SJSA1 (cell line): ENCODE measurements at regions not wholly inside any gene's neighbourhood (a gene's known extent, or its start where the extent isn't known, plus 50 kb on each side); places are given as distances from the start of the nearest gene placed in this dataset.

Experiments
- DNase-seq, 2 experiments: peaks; one replicate each; pipeline ENCODE4 v3.0.0-alpha.2; 2015 to 2020; ENCODE audit warnings: low spot score in 2 of 2, low read depth in 1 of 2
- H3K27ac ChIP-seq: fragments of 250-450 bp; sonication (Bioruptor Pico); 2 replicates; pipeline ENCODE4 v1.5.1; 2020; ENCODE audit warnings: mild to moderate bottlenecking, moderate library complexity
- H3K27me3 ChIP-seq: fragments of 250-450 bp; sonication (Bioruptor Pico); replicated peaks from 2 replicates; pipeline ENCODE4 v1.5.1; 2020; ENCODE audit warnings: mild to moderate bottlenecking, moderate library complexity
- H3K36me3 ChIP-seq: fragments of 250-450 bp; sonication (Bioruptor Pico); 2 replicates; pipeline ENCODE4 v1.5.1; 2020; ENCODE audit warnings: mild to moderate bottlenecking
- H3K4me1 ChIP-seq: fragments of 250-450 bp; sonication (Bioruptor Pico); replicated peaks from 2 replicates; pipeline ENCODE4 v1.6.1; 2021; ENCODE audit warnings: mild to moderate bottlenecking
- H3K4me3 ChIP-seq: fragments of 250-450 bp; sonication (Bioruptor Pico); 2 replicates; pipeline ENCODE4 v1.5.1; 2020; ENCODE audit warnings: mild to moderate bottlenecking
- H3K9me3 ChIP-seq: fragments of 250-450 bp; sonication (Bioruptor Pico); replicated peaks from 2 replicates; pipeline ENCODE4 v1.5.1; 2020; ENCODE audit warnings: mild to moderate bottlenecking

DNA sequence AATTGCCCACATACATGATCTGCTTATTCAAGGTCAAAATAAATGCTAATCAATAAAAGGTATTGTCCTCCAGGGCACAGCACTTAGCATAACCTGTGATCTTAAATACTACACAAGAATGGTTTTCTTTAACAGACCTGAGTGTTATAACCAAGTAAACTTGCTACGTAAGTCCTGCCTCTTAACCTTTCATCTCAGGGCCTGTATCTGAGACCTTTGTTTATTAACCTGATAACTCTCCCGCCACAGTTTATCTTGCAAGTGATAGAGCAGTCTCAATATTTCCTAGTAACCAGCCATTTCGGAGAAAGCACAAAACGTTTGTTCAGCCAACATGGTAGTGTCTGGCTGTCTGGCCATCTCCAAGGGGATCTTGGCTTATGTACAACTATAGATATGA is 88.4 kb downstream of the DUSP6 start:
- Histone ChIP-seq H3K27me3 (no peaks in the 10 kb centered on the region), H3K9me3 (no peaks in the 10 kb centered on the region), H3K4me1 (no peaks in the 10 kb centered on the region), H3K36me3 (no peaks in the 10 kb centered on the region), H3K4me3 (no peak overlapping the region), H3K27ac (no peak overlapping the region)
- no peak for DNase-seq

DNA sequence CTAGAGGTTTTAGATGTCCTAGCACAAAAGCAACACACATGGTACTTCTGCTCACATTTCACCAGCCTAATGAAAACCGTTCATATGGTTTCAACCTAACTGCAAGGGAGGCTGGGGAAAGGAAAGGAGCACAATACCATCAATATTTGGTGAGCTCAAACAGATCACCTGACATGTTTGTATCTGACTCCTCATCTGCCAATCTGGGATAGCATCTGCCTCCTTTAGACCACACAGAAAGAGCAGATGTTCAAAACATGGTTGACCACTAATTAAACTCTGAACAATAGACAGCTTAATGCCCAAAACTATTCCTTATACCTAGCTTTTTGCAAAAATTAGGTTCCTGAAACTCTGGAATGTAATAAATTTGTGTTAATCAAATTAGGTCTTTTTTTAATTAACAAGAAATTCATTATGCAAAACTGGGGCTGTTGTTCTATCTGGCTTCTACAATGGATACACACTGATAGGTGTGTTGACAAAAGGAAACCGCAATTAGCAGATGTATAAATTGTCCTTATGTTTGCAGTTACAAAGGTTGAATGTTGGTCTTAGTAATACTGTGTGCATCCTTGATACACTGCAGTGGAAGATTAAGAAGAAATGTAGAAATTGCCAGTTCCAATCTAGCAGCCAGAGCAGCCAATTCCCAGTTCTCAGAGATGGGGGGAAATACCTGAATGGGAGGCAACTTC is 89.3 kb downstream of the DUSP6 start:
- Histone ChIP-seq H3K9me3 (no peaks in the 10 kb centered on the region), H3K27me3 (no peaks in the 10 kb centered on the region), H3K36me3 (no peaks in the 10 kb centered on the region), H3K4me3 (no peak overlapping the region), H3K4me1 (no peaks in the 10 kb centered on the region), H3K27ac (no peak overlapping the region)
- DNase-seq: no peak

GRCh38 chr12:89261982-89262381 is 90.3 kb downstream of the DUSP6 start:
- Histone ChIP-seq H3K4me3 (no peak overlapping the region), H3K9me3 (no peaks in the 10 kb centered on the region), H3K4me1 (no peaks in the 10 kb centered on the region), H3K27me3 (no peaks in the 10 kb centered on the region), H3K36me3 (no peaks in the 10 kb centered on the region), H3K27ac (no peak overlapping the region)
- no peak for DNase-seq

GRCh38 chr12:89260841-89261637 is 91.3 kb downstream of the DUSP6 start:
- no peaks in the 10 kb centered on the region for H3K4me1 ChIP-seq
- H3K27ac ChIP-seq: no peak overlapping the region
- no peaks in the 10 kb centered on the region for H3K9me3 ChIP-seq
- H3K4me3 ChIP-seq: no peak overlapping the region
- no peak for DNase-seq
- no peaks in the 10 kb centered on the region for H3K27me3 ChIP-seq
- no peaks in the 10 kb centered on the region for H3K36me3 ChIP-seq

DNA sequence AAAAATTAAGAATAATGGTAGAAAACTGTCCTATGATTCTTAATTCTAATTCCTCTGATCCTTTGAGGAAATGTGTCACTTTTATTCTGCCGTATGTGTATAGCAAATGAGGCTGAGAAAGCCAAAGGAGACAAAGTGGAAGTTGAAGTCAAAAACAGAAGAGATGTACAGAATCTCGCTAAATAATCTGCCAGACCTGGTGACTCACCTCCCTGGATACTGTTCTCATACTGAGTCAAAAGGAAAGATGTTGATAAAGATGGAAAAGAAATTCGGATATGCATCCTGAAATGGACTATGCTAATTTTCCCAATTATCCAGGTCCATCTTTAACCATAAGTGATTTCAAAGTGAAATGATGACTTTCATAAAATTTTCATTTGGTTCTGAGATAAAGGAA is 92.5 kb downstream of the DUSP6 start:
- no peak for DNase-seq
- no peak overlapping the region for H3K27ac ChIP-seq
- H3K27me3 ChIP-seq: no peaks in the 10 kb centered on the region
- no peaks in the 10 kb centered on the region for H3K9me3 ChIP-seq
- no peaks in the 10 kb centered on the region for H3K36me3 ChIP-seq
- no peak overlapping the region for H3K4me3 ChIP-seq
- no peaks in the 10 kb centered on the region for H3K4me1 ChIP-seq

DNA sequence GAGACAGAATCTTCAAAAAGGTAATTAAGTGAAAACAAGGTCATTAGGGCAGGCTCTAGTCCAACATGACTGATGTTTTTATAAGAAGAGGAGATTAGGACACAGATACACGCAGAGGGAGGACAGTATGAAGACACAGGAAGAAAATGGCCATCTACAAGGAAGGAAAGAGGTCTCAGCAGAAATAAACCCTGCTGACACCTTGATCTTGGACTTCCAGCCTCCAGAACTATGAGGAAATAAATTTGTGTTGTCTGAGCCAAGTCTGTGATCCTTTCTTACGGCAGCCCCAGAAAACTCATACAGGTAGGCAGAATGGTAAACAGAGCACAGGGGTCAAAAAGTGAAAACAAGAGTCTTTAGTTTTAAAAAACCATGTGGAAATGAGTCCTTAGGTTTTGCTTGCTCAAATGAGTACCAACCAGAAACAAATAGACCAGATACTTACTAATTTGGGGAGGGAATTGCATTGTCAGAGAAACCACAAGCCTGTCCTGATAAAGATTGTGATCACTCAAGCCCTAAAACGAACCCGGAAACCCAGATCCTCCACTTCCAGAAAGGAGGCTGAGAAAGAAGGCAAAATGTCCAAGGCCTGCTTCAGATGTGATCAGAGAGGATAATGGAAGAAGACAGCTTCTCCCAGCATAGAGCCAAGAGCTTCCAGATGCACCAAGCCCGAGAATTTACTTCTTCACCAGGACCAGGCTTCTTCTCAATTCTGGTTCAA is 93.9 kb downstream of the DUSP6 start:
- no peaks in the 10 kb centered on the region for H3K36me3 ChIP-seq
- no peaks in the 10 kb centered on the region for H3K27me3 ChIP-seq
- no peak for DNase-seq
- no peaks in the 10 kb centered on the region for H3K9me3 ChIP-seq
- no peak overlapping the region for H3K27ac ChIP-seq
- H3K4me1 ChIP-seq: no peaks in the 10 kb centered on the region
- H3K4me3 ChIP-seq: no peak overlapping the region

DNA sequence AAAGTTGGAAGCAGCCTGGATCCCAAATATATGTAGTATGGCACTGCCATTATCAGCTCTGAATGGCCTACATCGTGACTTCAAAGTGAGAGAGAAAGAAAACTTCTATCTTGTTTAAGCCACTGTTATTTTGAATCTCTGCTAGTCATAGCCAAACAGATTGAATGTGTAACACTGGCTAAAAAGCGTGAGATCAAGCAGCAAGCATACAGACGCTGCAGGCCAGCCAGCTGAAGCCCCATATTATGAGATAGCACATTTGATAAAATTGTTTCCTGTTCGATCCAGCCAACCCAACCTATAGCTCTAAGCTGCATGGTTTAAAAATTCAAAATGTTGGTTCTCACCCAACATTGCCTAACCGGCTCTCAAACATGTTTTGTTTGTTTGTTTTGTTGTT is 95.0 kb downstream of the DUSP6 start:
- no peak overlapping the region for H3K4me3 ChIP-seq
- no peaks in the 10 kb centered on the region for H3K9me3 ChIP-seq
- H3K27ac ChIP-seq: no peak overlapping the region
- DNase-seq: no peak
- no peaks in the 10 kb centered on the region for H3K4me1 ChIP-seq
- no peaks in the 10 kb centered on the region for H3K27me3 ChIP-seq
- no peaks in the 10 kb centered on the region for H3K36me3 ChIP-seq

GRCh38 chr12:89256060-89256459 is 96.2 kb downstream of the DUSP6 start:
- no peaks in the 10 kb centered on the region for H3K27me3 ChIP-seq
- DNase-seq: no peak
- no peaks in the 10 kb centered on the region for H3K9me3 ChIP-seq
- H3K27ac ChIP-seq: no peak overlapping the region
- no peaks in the 10 kb centered on the region for H3K36me3 ChIP-seq
- no peak overlapping the region for H3K4me3 ChIP-seq
- no peaks in the 10 kb centered on the region for H3K4me1 ChIP-seq

DNA sequence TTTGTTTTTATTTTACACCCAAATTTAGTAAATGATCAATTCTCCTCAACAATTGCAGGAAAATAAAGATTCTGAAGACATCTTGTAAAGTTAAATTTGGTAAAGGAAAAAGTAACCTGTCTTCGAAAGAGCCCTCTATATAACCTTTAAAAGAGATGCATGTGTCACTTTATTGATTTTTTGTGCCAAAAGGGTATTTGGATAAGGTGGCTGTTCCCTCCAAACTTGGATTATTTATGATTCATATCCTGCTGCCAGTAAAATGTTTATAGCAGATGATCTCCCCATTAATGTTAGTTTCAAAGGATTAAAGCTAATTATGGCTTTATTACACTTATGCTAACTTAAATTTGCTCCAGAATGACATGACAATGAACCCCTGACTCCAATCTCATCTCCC is 98.8 kb downstream of the DUSP6 start:
- no peaks in the 10 kb centered on the region for H3K4me1 ChIP-seq
- no peak for DNase-seq

GRCh38 chr12:89252284-89252683 is 100.0 kb downstream of the DUSP6 start:
- Histone ChIP-seq H3K27ac (no peak overlapping the region), H3K36me3 (no peaks in the 10 kb centered on the region), H3K9me3 (no peaks in the 10 kb centered on the region), H3K4me3 (no peak overlapping the region), H3K4me1 (no peaks in the 10 kb centered on the region), H3K27me3 (no peaks in the 10 kb centered on the region)
- no peak for DNase-seq

More for the DNA sequence above, 98.8 kb downstream of the DUSP6 start:
- H3K27ac ChIP-seq: no peak overlapping the region
- H3K27me3 ChIP-seq: no peaks in the 10 kb centered on the region
- no peak overlapping the region for H3K4me3 ChIP-seq
- H3K9me3 ChIP-seq: no peaks in the 10 kb centered on the region
- no peaks in the 10 kb centered on the region for H3K36me3 ChIP-seq

DNA sequence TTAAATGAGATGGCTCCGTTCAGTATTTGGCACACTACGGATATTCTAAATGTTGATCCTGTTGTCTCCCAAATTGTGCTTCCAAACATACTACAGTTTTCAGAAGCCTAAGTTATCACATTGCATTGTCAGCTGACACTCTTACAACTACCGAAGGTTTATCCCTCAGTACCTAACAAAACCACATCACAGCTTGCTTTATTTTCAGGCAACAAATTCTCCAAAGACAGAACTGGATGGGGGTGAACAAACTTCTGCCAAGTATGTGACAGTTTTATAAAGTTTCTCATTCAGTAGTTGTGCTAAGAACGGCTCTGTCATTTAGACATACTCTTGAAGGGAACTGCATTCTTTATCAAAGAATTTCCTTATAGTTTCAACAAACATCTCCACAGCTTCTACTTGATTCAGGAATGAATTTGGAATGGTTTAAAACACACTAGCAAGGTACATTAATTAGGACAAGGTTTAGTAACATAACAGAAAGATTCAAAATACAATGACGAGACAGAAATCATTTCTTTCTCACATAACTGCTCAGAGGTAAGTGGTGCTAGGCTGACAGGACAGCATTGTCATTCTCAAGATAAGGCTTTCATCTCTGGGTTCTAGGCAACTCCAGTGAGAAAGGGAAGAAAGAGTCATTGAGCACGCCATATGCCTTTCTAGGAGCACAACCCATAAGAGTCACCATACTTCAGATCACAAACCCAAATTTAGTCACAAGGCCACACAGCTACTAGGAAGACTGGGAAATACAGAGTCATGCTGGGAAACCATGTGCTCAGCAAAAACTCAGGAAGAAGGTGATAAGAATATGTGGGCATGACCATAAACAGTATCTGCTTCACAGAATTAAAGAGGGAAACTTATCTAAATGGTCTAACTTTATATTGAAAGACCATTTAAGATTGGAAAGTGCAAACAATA is 100.7 kb downstream of the DUSP6 start:
- Histone ChIP-seq H3K36me3 (no peaks in the 10 kb centered on the region), H3K27me3 (no peaks in the 10 kb centered on the region), H3K27ac (no peak overlapping the region), H3K4me3 (no peak overlapping the region), H3K9me3 (no peaks in the 10 kb centered on the region), H3K4me1 (no peaks in the 10 kb centered on the region)
- no peak for DNase-seq

DNA sequence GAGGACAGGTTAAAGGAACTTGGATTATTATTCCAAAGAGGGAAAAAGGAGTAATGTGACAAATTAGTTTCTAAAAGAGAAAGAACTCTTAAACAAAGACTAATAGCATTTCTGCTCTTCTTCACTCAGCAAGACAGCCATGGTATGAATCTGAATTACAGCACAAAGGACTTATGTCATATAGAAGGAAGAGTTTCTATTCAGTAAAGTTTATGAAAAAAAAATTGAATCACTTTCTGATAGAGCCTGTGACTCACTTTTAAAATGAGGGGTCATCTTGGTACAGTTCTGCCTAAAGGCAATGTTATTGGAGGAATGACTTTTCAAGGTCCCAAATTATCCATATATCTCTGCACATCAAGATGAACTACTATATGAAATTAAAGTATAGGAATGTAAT is 101.7 kb downstream of the DUSP6 start:
- DNase-seq: no peak
- Histone ChIP-seq H3K4me1 (no peaks in the 10 kb centered on the region), H3K4me3 (no peak overlapping the region), H3K36me3 (no peaks in the 10 kb centered on the region), H3K9me3 (no peaks in the 10 kb centered on the region), H3K27me3 (no peaks in the 10 kb centered on the region), H3K27ac (no peak overlapping the region)

- no peaks in the 10 kb centered on the region; the same call in 1 of the 2 replicates for H3K4me1 ChIP-seq
- H3K27me3 ChIP-seq: no peaks in the 10 kb centered on the region
- H3K27ac ChIP-seq: no peak overlapping the region
- H3K36me3 ChIP-seq: no peaks in the 10 kb centered on the region
- DNase-seq: no peak
- H3K9me3 ChIP-seq: no peaks in the 10 kb centered on the region
- H3K4me3 ChIP-seq: no peak overlapping the region
Observed at GRCh38 chr12:89250213-89250612, 102.1 kb downstream of the DUSP6 start.
